ENCODE measurements at regions not wholly inside any gene's neighbourhood (a gene's known extent, or its start where the extent isn't known, plus 50 kb on each side); places are given as distances from the start of the nearest gene placed in this dataset.
A peak's percentile ranks its signal among the peaks of the same experiment; 100 is the strongest.

GRCh38 chr10:28875549-28876081 lies 198.3 kb downstream of the BAMBI start:
- no peak overlapping the region for H3K4me3 ChIP-seq
- H3K27ac ChIP-seq: no peak overlapping the region
- DNase-seq: no peak
- peaks cover 0 to 10% (median 0%) of the 10 kb centered on the region in 4 donors for H3K4me1 ChIP-seq
- intact Hi-C loops (cut with DNase I; ENCODE audit: low total_unique reads): no loop called here
- H3K36me3 ChIP-seq: no peaks in the 10 kb centered on the region
- H3K27me3 ChIP-seq: no peaks in the 10 kb centered on the region
- no peak for TF ChIP-seq POLR2AphosphoS5 (IDR thresholded peaks at IDR 0.05)
- no peak for TF ChIP-seq EP300 (IDR thresholded peaks at IDR 0.05)
- no peak for TF ChIP-seq POLR2A (IDR thresholded peaks at IDR 0.05)
- TF ChIP-seq CTCF (IDR thresholded peaks at IDR 0.05): no peak
- H3K9me3 ChIP-seq: no peaks in the 10 kb centered on the region
- WGBS, 5 donors: 59 to 79% (median 67%) methylated on average over 13 to 14 of the region's 14 CpGs

GRCh38 chr10:28878236-28878970 lies 201.1 kb downstream of the BAMBI start:
- no peak for DNase-seq
- Histone ChIP-seq H3K4me1 (peaks cover 0 to 10% (median 4%) of the 10 kb centered on the region in 4 donors), H3K36me3 (no peaks in the 10 kb centered on the region), H3K4me3 (no peak overlapping the region), H3K27me3 (no peaks in the 10 kb centered on the region), H3K27ac (no peak overlapping the region), H3K9me3 (no peaks in the 10 kb centered on the region)
- 77 to 88% (median 81%) methylated on average over 5 of the region's 5 CpGs for WGBS, 5 donors
- intact Hi-C loops (cut with DNase I; ENCODE audit: low total_unique reads): no loop called here
- TF ChIP-seq POLR2A (IDR thresholded peaks at IDR 0.05): no peak
- TF ChIP-seq EP300 (IDR thresholded peaks at IDR 0.05): no peak
- no peak for TF ChIP-seq CTCF (IDR thresholded peaks at IDR 0.05)
- no peak for TF ChIP-seq POLR2AphosphoS5 (IDR thresholded peaks at IDR 0.05)

- H3K27me3 ChIP-seq: no peaks in the 10 kb centered on the region
- TF ChIP-seq POLR2AphosphoS5 (IDR thresholded peaks at IDR 0.05) (no peak), EP300 (IDR thresholded peaks at IDR 0.05) (no peak), POLR2A (IDR thresholded peaks at IDR 0.05) (no peak), CTCF (IDR thresholded peaks at IDR 0.05) (no peak)
- H3K27ac ChIP-seq: no peak overlapping the region
- intact Hi-C loops (cut with DNase I; ENCODE audit: low total_unique reads): no loop called here
- H3K4me3 ChIP-seq: no peak overlapping the region
- H3K36me3 ChIP-seq: no peaks in the 10 kb centered on the region
- no peak for DNase-seq
- no peaks in the 10 kb centered on the region for H3K9me3 ChIP-seq
- H3K4me1 ChIP-seq: peaks cover 0 to 10% (median 4%) of the 10 kb centered on the region in 4 donors
Measured at GRCh38 chr10:28879246-28879645, 201.9 kb downstream of the BAMBI start.

- DNase-seq: peak in 1 of 2 donors; percentile 47
- intact Hi-C loops (cut with DNase I; ENCODE audit: low total_unique reads): no loop called here
- 65 to 82% (median 73%) methylated on average over 16 of the region's 16 CpGs for WGBS, 5 donors
- Histone ChIP-seq H3K4me1 (peaks cover 0 to 10% (median 4%) of the 10 kb centered on the region in 4 donors), H3K9me3 (no peaks in the 10 kb centered on the region), H3K27ac (peak overlapping the region in 2 of 5 donors; percentile 19 to 46), H3K27me3 (no peaks in the 10 kb centered on the region), H3K4me3 (no peak overlapping the region), H3K36me3 (no peaks in the 10 kb centered on the region)
- TF ChIP-seq CTCF (IDR thresholded peaks at IDR 0.05) (no peak), POLR2AphosphoS5 (IDR thresholded peaks at IDR 0.05) (no peak), POLR2A (IDR thresholded peaks at IDR 0.05) (no peak), EP300 (IDR thresholded peaks at IDR 0.05) (no peak)
Measured at GRCh38 chr10:28879875-28880682, 202.8 kb downstream of the BAMBI start.

All from stomach (tissue), 8 donors.